Activated CD8-positive, alpha-beta T cell treated with anti-CD3 and anti-CD28 coated beads for 36 hours (primary cell): ENCODE measurements at regions not wholly inside any gene's neighbourhood (a gene's known extent, or its start where the extent isn't known, plus 50 kb on each side); places are given as distances from the start of the nearest gene placed in this dataset.

Source experiments
- ATAC-seq: fragments of 200-7000 bp; cut with Tn5 transposase; one replicate; pipeline ENCODE4 v1.10.0; 2021; ENCODE audit warnings: mild to moderate bottlenecking, moderate library complexity
- CTCF ChIA-PET: fragments of 350-600 bp; sonication (Branson Sonifier 250); formaldehyde crosslinking; loops from one replicate; lab custom pipeline; 2021; ENCODE audit warnings: antibody characterized with exemption; lab: Charles Lee
- POLR2A ChIA-PET: fragments of 350-600 bp; sonication (Branson Sonifier 250); formaldehyde crosslinking; loops from one replicate; lab custom pipeline; 2021; ENCODE audit warnings: antibody characterized with exemption; lab: Charles Lee
- DNase-seq: peaks from one replicate; pipeline ENCODE4 v3.0.0-alpha.2; 2020
- H3K27ac Mint-ChIP-seq: one replicate; pipeline ENCODE4 v1.8.0; 2021; ENCODE audit warnings: mild to moderate bottlenecking, mixed read lengths
- H3K27me3 Mint-ChIP-seq: one replicate; pipeline ENCODE4 v1.8.0; 2021; ENCODE audit warnings: mixed read lengths
- H3K36me3 Mint-ChIP-seq: one replicate; pipeline ENCODE4 v1.8.0; 2021; ENCODE audit warnings: low read depth, mixed read lengths
- H3K4me1 Mint-ChIP-seq: one replicate; pipeline ENCODE4 v1.8.0; 2021; ENCODE audit warnings: low read depth, mixed read lengths
- H3K4me3 Mint-ChIP-seq: one replicate; pipeline ENCODE4 v1.8.0; 2021; ENCODE audit warnings: mild to moderate bottlenecking, moderate library complexity, mixed read lengths
- H3K9me3 Mint-ChIP-seq: one replicate; pipeline ENCODE4 v1.8.0; 2021; ENCODE audit warnings: mixed read lengths
- intact Hi-C: fragments of 100-400 bp; cut with micrococcal nuclease; formaldehyde crosslinking; loops from one replicate; pipeline ENCODE4 v1.10.0; 2022
- TF ChIP-seq, protein P1 (sequence below): fragments of 200-600 bp; IDR thresholded peaks from one replicate; pipeline ENCODE4 v1.8.0; 2022; ENCODE audit warnings: antibody characterized with exemption, mild to moderate bottlenecking

DNA sequence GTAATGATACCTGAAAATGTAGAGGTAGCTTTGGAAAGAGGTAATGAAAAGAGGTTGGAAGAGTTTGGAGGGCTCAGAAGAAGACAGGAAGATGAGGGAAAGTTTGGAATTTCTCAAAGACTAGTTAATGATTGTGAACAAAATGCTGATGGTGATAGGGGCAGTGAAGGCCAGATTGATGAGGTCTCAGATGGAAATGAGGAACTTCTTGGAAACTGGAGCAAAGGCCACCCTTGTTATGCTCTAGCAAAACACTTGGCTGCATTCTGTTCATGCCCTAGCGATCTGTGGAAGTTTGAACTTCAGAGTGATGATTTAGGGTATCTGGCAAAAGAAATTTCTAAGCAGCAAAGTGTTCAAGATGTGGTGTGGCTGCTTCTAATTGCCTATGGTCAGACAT is 161.2 kb upstream of the SPEF2 start:
- ChIA-PET POLR2A (interaction anchor here (1.3 kb wide), 1 partner anchor 13 kb away, joined by 3 read pairs; no protein-coding TSS in a partner anchor), CTCF (no interaction called here)
- no peak overlapping the region for H3K4me3 Mint-ChIP-seq
- ATAC-seq (no peak), DNase-seq (no peak)
- no peaks in the 10 kb centered on the region for H3K4me1 Mint-ChIP-seq
- intact Hi-C loops: no loop called here
- TF ChIP-seq, protein P1, sequence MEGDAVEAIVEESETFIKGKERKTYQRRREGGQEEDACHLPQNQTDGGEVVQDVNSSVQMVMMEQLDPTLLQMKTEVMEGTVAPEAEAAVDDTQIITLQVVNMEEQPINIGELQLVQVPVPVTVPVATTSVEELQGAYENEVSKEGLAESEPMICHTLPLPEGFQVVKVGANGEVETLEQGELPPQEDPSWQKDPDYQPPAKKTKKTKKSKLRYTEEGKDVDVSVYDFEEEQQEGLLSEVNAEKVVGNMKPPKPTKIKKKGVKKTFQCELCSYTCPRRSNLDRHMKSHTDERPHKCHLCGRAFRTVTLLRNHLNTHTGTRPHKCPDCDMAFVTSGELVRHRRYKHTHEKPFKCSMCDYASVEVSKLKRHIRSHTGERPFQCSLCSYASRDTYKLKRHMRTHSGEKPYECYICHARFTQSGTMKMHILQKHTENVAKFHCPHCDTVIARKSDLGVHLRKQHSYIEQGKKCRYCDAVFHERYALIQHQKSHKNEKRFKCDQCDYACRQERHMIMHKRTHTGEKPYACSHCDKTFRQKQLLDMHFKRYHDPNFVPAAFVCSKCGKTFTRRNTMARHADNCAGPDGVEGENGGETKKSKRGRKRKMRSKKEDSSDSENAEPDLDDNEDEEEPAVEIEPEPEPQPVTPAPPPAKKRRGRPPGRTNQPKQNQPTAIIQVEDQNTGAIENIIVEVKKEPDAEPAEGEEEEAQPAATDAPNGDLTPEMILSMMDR: no peak
- H3K36me3 Mint-ChIP-seq: no peaks in the 10 kb centered on the region
- peaks cover 18% of the 10 kb centered on the region for H3K27me3 Mint-ChIP-seq
- no peak overlapping the region for H3K27ac Mint-ChIP-seq
- H3K9me3 Mint-ChIP-seq: peaks cover 6% of the 10 kb centered on the region

DNA sequence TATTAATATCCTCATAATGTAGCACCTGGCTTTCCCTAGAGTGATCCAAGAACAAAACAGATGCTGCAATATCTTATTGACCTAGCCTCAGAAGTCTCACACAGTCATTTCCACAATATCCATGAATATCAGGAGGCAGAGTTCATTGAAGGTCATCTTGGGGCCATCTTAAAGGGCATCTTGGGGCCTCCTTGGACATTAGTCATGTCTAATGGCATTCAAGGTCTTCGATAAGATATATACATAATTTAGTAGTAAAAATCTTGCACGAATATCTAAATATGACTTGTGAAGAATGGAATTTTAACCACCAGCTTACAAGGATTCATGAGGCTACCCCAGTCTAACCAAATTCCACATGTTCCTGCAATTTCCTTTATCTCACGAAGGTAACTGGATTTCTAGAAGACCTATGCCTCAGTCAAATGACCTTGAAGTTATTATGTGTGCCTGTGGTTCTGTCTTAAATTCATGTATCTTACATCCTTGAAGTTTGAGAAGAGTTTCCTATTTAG is 163.6 kb upstream of the SPEF2 start:
- peaks cover 8% of the 10 kb centered on the region for H3K9me3 Mint-ChIP-seq
- no peaks in the 10 kb centered on the region for H3K4me1 Mint-ChIP-seq
- intact Hi-C loops: no loop called here
- H3K36me3 Mint-ChIP-seq: no peaks in the 10 kb centered on the region
- POLR2A ChIA-PET: no interaction called here
- H3K27me3 Mint-ChIP-seq: peaks cover 10% of the 10 kb centered on the region
- TF ChIP-seq, protein P1: no peak
- H3K4me3 Mint-ChIP-seq: no peak overlapping the region
- CTCF ChIA-PET: no interaction called here
- no peak for ATAC-seq
- no peak for DNase-seq
- H3K27ac Mint-ChIP-seq: no peak overlapping the region

DNA sequence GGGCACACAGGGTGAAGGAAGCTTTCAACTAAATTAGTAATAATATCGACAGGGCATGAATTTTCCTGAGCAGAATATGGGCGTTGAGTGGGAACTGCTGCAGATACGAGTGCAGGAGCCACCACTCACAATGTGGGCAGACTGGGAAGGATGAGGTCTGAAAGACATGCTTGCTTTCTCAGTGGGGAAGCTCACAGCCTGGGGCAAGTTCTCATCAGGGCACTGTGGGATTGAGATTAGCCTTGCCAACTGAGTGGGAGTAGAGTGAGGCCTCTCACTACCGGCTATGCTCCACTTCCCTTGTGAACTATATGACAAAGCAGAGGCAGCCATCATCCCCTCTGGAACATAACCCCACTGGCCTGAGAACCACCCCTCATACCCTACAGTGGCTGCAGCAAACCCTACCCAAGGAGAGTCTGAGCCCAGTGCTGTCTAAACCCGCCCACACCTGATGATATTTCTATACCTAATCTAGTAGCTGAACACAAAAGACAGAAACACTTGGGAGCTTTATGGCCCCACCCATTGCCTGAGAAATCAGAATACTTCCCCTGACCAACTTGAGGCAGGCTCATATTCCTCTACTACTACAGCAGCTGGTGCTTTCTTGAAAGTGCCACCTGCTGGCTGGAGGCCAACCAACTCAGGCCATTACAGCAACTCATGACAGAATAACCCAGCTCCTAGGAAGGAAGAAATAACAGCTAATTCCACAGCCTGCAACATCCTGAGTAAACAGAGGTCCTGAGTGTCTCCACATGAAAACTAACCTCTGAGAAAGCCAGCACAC is 173.7 kb upstream of the SPEF2 start:
- no peak for DNase-seq
- CTCF ChIA-PET: no interaction called here

DNA sequence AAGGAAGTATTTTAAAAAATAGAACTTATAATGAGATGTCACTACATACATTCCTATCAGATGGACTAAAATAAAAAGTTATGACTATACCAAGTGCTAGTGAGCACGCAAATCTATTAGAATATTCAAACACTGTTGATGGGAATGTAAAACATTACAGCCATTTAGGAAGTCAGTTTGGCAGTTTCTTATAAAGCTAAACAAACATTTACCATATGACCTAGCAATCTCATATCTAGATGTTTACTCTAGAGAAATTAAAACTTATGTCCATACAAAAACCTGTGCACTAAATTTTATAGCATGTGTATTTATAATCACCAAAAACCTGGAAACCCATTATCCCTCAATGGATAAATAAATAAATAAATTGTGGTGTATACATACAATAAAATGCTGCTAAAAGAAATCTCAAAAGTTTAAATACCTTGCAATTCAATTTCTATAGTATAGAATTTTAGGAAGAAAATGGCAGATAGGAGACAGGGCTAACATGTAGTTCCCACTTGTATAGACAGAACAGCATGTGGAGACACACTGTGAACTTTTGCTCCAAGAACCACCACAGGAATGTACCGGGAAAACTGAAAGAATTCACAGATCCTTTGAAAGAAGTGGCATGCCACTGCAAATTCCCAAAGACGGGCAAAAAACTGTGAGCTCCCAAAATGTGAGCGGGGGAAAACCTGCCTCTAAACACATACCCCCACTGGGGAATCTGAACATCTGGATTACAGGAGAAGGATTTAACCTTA is 174.6 kb upstream of the SPEF2 start:
- ChIA-PET CTCF (no interaction called here), POLR2A (interaction anchor here (0.5 to 0.7 kb wide), 3 partner anchors 13 to 487 kb away, joined by 3 read pairs; no protein-coding TSS in a partner anchor)
- H3K27me3 Mint-ChIP-seq: peaks cover 24% of the 10 kb centered on the region
- TF ChIP-seq, protein P1: no peak
- H3K27ac Mint-ChIP-seq: no peak overlapping the region
- no peak overlapping the region for H3K4me3 Mint-ChIP-seq
- no peak for ATAC-seq
- intact Hi-C loops: no loop called here
- H3K4me1 Mint-ChIP-seq: no peaks in the 10 kb centered on the region
- peaks cover 2% of the 10 kb centered on the region for H3K9me3 Mint-ChIP-seq
- no peak for DNase-seq
- no peaks in the 10 kb centered on the region for H3K36me3 Mint-ChIP-seq

More for the DNA sequence above, 173.7 kb upstream of the SPEF2 start:
- POLR2A ChIA-PET: interaction anchor here (0.5 to 0.7 kb wide), 2 partner anchors 12 to 486 kb away, joined by 3 read pairs; no protein-coding TSS in a partner anchor
- no peaks in the 10 kb centered on the region for H3K36me3 Mint-ChIP-seq
- peaks cover 2% of the 10 kb centered on the region for H3K9me3 Mint-ChIP-seq
- intact Hi-C loops: no loop called here
- ATAC-seq: no peak
- no peak overlapping the region for H3K27ac Mint-ChIP-seq
- TF ChIP-seq, protein P1: no peak
- peaks cover 15% of the 10 kb centered on the region for H3K27me3 Mint-ChIP-seq
- no peak overlapping the region for H3K4me3 Mint-ChIP-seq
- no peaks in the 10 kb centered on the region for H3K4me1 Mint-ChIP-seq
